Testis (tissue), 2 donors: ENCODE measurements at regions not wholly inside any gene's neighbourhood (a gene's known extent, or its start where the extent isn't known, plus 50 kb on each side); places are given as distances from the start of the nearest gene placed in this dataset.

Source experiments
- DNase-seq: peaks from one replicate; pipeline ENCODE4 v3.0.0-alpha.2; 2019
- H3K27ac ChIP-seq, 2 donors: fragments of 200-600 bp; sonication (generic); one replicate each; pipeline ENCODE4 v1.5.1; 2019
- H3K27me3 ChIP-seq: fragments of 200-600 bp; sonication (generic); one replicate; pipeline ENCODE4 v1.5.1; 2019
- H3K36me3 ChIP-seq: fragments of 200-600 bp; sonication (generic); one replicate; pipeline ENCODE4 v1.5.1; 2017; ENCODE audit warnings: low read depth; ENCODE audit errors: missing control alignments
- H3K4me1 ChIP-seq: fragments of 200-600 bp; sonication (generic); one replicate; pipeline ENCODE4 v1.5.1; 2019
- H3K4me3 ChIP-seq, 2 donors: fragments of 200-600 bp; sonication (generic); one replicate each; pipeline ENCODE4 v1.5.1; 2017 to 2019
- H3K9me3 ChIP-seq: fragments of 200-600 bp; sonication (generic); one replicate; pipeline ENCODE4 v1.5.1; 2017
- POLR2A ChIP-seq: fragments of 450-650 bp; IDR thresholded peaks from one replicate; pipeline ENCODE4 v1.6.1; 2017; ENCODE audit warnings: antibody characterized with exemption, mild to moderate bottlenecking, moderate library complexity
- WGBS, 2 donors: methylation state at CpG; one replicate each; pipeline ENCODE4 v1.1.5; 2018; 5-methylcytosine and 5-hydroxymethylcytosine counted together
- intact Hi-C: fragments of 100-400 bp; cut with DNase I; formaldehyde crosslinking; loops from one replicate; pipeline ENCODE4 v1.15.1; 2023; ENCODE audit warnings: low total_unique reads
- TF ChIP-seq, protein P1 (sequence below), 3 experiments: fragments of 450-650 bp in 2 of 3; fragments of 200-600 bp in 1 of 3; sonication (generic) in 1 of 3; IDR thresholded peaks; one replicate each; pipeline ENCODE4 v1.5.1; 2016 to 2019; ENCODE audit warnings: antibody characterized with exemption in 3 of 3, mild to moderate bottlenecking in 2 of 3, moderate library complexity in 1 of 3

DNA sequence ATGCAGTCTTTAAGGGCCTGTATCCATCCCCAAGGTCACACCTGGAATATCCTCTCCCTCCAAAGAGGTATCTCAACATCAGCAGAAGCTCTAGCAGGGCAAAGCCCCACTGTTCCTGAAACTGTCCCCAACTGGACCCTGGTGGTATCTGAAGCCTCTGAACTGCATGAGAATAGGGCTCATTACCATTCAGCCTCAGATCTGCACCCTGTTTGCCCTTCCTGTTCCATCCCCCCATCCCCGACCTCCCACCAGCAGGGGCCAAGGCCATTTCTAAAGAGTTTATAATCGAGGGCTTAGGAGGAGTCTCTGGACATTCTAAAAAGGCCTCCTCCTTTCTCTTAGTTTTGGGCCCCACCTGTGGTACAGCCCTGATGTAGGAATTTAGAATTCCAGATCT, 74.0 kb upstream of the THY1 start:
- intact Hi-C loops = no loop called here
- Histone ChIP-seq H3K27me3 (no peaks in the 10 kb centered on the region), H3K4me1 (no peaks in the 10 kb centered on the region), H3K36me3 (no peaks in the 10 kb centered on the region), H3K27ac (no peak overlapping the region), H3K9me3 (no peaks in the 10 kb centered on the region), H3K4me3 (no peak overlapping the region)
- no peak for DNase-seq
- TF ChIP-seq, protein P1, sequence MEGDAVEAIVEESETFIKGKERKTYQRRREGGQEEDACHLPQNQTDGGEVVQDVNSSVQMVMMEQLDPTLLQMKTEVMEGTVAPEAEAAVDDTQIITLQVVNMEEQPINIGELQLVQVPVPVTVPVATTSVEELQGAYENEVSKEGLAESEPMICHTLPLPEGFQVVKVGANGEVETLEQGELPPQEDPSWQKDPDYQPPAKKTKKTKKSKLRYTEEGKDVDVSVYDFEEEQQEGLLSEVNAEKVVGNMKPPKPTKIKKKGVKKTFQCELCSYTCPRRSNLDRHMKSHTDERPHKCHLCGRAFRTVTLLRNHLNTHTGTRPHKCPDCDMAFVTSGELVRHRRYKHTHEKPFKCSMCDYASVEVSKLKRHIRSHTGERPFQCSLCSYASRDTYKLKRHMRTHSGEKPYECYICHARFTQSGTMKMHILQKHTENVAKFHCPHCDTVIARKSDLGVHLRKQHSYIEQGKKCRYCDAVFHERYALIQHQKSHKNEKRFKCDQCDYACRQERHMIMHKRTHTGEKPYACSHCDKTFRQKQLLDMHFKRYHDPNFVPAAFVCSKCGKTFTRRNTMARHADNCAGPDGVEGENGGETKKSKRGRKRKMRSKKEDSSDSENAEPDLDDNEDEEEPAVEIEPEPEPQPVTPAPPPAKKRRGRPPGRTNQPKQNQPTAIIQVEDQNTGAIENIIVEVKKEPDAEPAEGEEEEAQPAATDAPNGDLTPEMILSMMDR (IDR thresholded peaks at IDR 0.05) = no peak
- no peak for TF ChIP-seq POLR2A
- WGBS, 2 donors = 54% methylated on average over 2 of the region's 2 CpGs

DNA sequence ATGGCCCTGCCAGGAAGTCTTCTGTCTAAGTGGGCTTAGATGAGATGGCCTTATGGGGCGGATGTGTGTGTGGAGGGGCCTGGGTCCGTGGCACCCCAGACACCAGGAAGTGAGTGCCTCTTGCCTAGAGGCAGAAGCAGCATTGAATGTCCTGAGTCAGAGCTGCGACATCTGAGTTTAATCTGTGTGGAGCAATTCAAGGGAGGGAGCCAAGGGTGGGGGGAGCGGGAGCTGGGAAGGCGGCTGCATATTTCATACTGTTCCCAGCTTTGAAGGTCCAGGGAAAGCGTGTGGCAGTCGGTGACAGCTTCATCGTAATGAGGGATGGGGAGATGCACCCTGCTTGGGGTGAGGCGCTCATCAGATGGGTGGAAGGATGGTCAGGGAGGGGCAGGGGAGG, 73.5 kb upstream of the THY1 start:
- WGBS, 2 donors = 66 to 75% methylated on average over 9 of the region's 9 CpGs
- Histone ChIP-seq H3K4me3 (no peak overlapping the region), H3K9me3 (no peaks in the 10 kb centered on the region), H3K27ac (no peak overlapping the region), H3K4me1 (no peaks in the 10 kb centered on the region), H3K27me3 (no peaks in the 10 kb centered on the region), H3K36me3 (no peaks in the 10 kb centered on the region)
- no peak for DNase-seq
- TF ChIP-seq POLR2A = no peak
- TF ChIP-seq, protein P1 (IDR thresholded peaks at IDR 0.05) = no peak
- intact Hi-C loops = no loop called here

DNA sequence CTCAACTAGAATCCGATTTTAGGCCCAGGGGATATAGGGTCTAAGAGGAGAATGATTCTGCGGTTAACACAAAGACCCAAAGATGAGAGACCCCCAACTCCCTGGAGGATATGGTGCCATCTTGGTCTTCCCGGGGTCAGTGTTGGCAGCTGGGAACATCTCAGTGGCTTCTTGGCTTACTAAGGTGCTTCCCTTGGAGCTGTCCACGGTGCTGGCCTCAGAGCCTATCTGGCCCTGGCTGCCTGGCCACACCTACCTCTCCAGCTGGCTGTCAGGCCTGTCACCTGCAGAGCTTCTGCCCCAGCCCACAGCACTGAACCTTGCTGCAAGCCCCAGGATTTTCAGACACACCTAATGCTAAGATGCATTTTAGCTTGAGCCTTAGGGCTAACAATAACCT, 70.7 kb upstream of the THY1 start:
- Histone ChIP-seq H3K4me1 (no peaks in the 10 kb centered on the region), H3K27ac (no peak overlapping the region), H3K4me3 (no peak overlapping the region), H3K9me3 (no peaks in the 10 kb centered on the region), H3K27me3 (no peaks in the 10 kb centered on the region), H3K36me3 (no peaks in the 10 kb centered on the region)
- intact Hi-C loops = no loop called here
- 57 to 62% methylated on average over 3 to 4 of the region's 4 CpGs for WGBS, 2 donors
- TF ChIP-seq POLR2A = no peak
- TF ChIP-seq, protein P1 (IDR thresholded peaks at IDR 0.05) = no peak
- no peak for DNase-seq

DNA sequence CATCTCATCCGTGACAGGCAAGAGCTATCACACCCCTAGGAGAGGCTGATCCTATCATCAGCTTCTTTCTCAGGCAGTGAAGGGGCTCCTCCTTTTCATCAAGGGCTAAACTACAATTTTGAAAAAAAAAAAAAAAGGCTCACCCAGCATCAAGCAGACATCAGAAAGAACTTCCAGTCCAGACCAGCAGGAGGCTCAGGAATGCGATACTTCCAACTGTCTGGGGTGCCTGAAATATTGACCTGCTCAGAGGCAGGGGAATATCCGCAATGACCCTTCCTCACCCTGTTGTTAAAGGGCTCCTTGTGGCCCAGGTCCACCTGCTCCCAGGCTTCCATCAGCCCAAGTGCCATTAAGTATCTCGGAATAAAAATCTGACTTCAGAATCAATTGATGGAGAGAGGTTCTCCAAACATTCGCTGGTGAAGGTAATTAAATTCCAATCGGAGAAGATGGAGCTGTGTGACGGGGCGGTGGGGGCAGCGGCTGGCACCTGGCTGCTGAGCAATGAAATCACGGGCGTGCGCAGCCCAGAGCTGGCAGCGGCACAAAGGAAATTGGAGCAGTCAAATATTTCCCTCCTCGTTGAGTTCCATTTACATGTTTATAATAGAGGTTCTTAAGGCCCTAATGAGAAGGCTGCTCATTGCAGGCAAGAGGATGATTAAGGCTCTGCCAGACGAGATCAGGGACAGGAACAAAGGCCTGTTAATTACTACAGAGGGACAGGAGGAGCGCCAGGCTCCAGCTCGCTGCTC, 69.0 kb upstream of the THY1 start:
- DNase-seq = no peak
- WGBS, 2 donors = 83 to 86% methylated on average over 17 of the region's 17 CpGs
- H3K27me3 ChIP-seq = no peaks in the 10 kb centered on the region
- TF ChIP-seq POLR2A = no peak
- TF ChIP-seq, protein P1 (IDR thresholded peaks at IDR 0.05) = peak in 1 of 3 experiments; percentile 11
- no peak overlapping the region for H3K4me3 ChIP-seq
- no peak overlapping the region for H3K27ac ChIP-seq
- H3K4me1 ChIP-seq = no peaks in the 10 kb centered on the region
- no peaks in the 10 kb centered on the region for H3K36me3 ChIP-seq
- H3K9me3 ChIP-seq = no peaks in the 10 kb centered on the region
- intact Hi-C loops = no loop called here
